HL-60 (cell line): ENCODE measurements at regions not wholly inside any gene's neighbourhood (a gene's known extent, or its start where the extent isn't known, plus 50 kb on each side); places are given as distances from the start of the nearest gene placed in this dataset.

Experiments used
- GABPA ChIP-seq: IDR thresholded peaks from 2 replicates; pipeline ENCODE4 v1.6.1; 2012; ENCODE audit warnings: low read depth
- POLR2AphosphoS5 ChIP-seq: IDR thresholded peaks from 2 replicates; pipeline ENCODE4 v1.6.1; 2012; ENCODE audit warnings: low read depth
- SPI1 ChIP-seq: IDR thresholded peaks from 2 replicates; pipeline ENCODE4 v1.6.1; 2012; ENCODE audit warnings: low read depth, mild to moderate bottlenecking, borderline replicate concordance
- TF ChIP-seq, protein P1 (sequence below): IDR thresholded peaks from one replicate; pipeline ENCODE4 v1.5.1; 2011; ENCODE audit warnings: low read length, control low read depth, inconsistent platforms; ENCODE audit not compliant: insufficient read depth
- TF ChIP-seq, protein P2 (sequence below): IDR thresholded peaks from 2 replicates; pipeline ENCODE4 v1.6.1; 2012; ENCODE audit warnings: low read depth; ENCODE audit not compliant: insufficient replicate concordance

DNA sequence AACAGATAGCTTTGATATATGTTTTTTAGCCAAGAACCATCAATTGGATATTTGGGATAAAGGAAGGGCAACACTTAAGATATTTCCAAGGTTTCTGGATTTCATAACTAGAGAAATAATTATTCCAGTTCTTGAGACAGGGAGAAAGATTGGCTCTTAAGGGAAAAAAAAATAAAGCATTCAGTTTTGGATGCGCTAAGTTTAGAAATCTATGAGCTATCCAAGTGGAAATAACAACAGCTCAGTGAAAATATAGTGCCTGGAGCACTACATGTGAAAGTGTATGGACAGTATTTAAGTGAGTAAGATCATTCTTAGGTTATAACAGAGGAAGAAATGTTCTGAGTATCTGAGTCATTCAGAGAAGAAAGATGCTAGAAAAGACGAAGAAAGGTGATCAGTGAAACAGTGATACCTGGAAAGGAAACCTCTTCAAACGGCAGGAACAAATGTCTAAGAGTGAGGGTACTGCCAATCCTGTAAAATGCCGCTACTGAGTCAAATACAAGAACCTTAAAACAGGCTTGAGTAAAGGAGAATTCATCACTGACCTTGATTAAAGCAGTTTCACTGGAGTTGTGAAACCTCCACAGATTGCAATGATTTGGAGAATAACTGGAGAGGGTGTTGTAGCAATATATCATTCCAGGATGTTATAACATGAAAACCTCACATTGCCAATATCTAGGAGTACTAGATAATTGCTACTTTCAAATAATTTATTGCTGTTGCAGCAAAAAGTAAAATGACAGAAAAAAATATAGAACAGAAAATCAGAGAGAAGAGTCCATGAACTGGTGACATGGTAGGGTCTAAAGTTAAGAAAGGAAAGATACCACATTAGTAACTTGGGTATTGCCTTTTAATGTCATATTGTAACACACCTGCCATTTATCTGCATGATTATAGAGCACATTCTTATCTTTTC, 482.1 kb upstream of the RGS18 start:
- TF ChIP-seq, protein P1, sequence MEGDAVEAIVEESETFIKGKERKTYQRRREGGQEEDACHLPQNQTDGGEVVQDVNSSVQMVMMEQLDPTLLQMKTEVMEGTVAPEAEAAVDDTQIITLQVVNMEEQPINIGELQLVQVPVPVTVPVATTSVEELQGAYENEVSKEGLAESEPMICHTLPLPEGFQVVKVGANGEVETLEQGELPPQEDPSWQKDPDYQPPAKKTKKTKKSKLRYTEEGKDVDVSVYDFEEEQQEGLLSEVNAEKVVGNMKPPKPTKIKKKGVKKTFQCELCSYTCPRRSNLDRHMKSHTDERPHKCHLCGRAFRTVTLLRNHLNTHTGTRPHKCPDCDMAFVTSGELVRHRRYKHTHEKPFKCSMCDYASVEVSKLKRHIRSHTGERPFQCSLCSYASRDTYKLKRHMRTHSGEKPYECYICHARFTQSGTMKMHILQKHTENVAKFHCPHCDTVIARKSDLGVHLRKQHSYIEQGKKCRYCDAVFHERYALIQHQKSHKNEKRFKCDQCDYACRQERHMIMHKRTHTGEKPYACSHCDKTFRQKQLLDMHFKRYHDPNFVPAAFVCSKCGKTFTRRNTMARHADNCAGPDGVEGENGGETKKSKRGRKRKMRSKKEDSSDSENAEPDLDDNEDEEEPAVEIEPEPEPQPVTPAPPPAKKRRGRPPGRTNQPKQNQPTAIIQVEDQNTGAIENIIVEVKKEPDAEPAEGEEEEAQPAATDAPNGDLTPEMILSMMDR = no peak
- TF ChIP-seq, protein P2, sequence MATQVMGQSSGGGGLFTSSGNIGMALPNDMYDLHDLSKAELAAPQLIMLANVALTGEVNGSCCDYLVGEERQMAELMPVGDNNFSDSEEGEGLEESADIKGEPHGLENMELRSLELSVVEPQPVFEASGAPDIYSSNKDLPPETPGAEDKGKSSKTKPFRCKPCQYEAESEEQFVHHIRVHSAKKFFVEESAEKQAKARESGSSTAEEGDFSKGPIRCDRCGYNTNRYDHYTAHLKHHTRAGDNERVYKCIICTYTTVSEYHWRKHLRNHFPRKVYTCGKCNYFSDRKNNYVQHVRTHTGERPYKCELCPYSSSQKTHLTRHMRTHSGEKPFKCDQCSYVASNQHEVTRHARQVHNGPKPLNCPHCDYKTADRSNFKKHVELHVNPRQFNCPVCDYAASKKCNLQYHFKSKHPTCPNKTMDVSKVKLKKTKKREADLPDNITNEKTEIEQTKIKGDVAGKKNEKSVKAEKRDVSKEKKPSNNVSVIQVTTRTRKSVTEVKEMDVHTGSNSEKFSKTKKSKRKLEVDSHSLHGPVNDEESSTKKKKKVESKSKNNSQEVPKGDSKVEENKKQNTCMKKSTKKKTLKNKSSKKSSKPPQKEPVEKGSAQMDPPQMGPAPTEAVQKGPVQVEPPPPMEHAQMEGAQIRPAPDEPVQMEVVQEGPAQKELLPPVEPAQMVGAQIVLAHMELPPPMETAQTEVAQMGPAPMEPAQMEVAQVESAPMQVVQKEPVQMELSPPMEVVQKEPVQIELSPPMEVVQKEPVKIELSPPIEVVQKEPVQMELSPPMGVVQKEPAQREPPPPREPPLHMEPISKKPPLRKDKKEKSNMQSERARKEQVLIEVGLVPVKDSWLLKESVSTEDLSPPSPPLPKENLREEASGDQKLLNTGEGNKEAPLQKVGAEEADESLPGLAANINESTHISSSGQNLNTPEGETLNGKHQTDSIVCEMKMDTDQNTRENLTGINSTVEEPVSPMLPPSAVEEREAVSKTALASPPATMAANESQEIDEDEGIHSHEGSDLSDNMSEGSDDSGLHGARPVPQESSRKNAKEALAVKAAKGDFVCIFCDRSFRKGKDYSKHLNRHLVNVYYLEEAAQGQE = no peak
- TF ChIP-seq POLR2AphosphoS5 (no peak), SPI1 (no peak), GABPA (no peak)
